ENCODE measurements at regions not wholly inside any gene's neighbourhood (a gene's known extent, or its start where the extent isn't known, plus 50 kb on each side); places are given as distances from the start of the nearest gene placed in this dataset.

DNA sequence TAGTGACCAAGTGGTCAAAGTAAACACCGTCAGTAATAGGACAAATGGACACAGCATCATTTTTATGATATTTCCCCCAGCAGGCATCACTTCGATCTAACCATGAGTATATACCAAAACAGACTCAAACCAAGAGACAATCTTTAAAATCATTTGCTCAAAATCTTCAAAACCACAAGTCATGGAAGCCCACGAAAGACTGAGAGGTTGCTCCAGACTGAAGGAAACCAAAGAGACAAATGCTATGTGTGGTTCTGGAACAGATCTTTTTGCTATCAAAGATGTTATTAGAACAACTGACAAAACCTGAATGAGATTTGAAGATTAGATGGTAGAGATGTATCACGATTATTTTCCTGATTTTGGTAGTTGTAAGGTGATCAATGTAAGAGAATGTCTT is 197.7 kb downstream of the TBXT start:
- CTCF ChIA-PET, result no interaction called here
- Histone ChIP-seq H3K27ac (ENCODE audit: low read length) (no peak overlapping the region), H3K36me3 (ENCODE audit: control insufficient read depth, insufficient read depth, low read length) (no peaks in the 10 kb centered on the region), H3K27me3 (ENCODE audit: control insufficient read depth, insufficient read depth, low read length) (peaks cover 4% of the 10 kb centered on the region), H3K4me1 (ENCODE audit: control insufficient read depth, insufficient read depth, low read length) (no peaks in the 10 kb centered on the region), H3K4me3 (ENCODE audit: low read depth in 2 of 2, low read length in 2 of 2) (no peak overlapping the region), H3K9me3 (ENCODE audit: control insufficient read depth, insufficient read depth, low read depth, low read length) (no peaks in the 10 kb centered on the region)
- POLR2A ChIA-PET, result interaction anchor here (0.7 kb wide), 1 partner anchor 57 kb away, joined by 10 read pairs; no protein-coding TSS in a partner anchor
- intact Hi-C loops (cut with micrococcal nuclease; ENCODE audit: unreplicated experiment), result no loop called here
- in situ Hi-C loops (cut with HindIII; ENCODE audit: low pct_unique_long_range_greater_than_20kb, low sequenced_read_pairs), result no loop called here
- BruUV-seq (replicated peaks), result no TSS peak
- no peak for ATAC-seq
- TF ChIP-seq TCF7L2 (IDR thresholded peaks at IDR 0.05; ENCODE audit: low read depth, low read length) (no peak), POLR2AphosphoS5 (IDR thresholded peaks at IDR 0.05; ENCODE audit: low read depth, low read length) (no peak), SIN3A (IDR thresholded peaks at IDR 0.05; ENCODE audit: borderline replicate concordance, insufficient read depth, low read depth, low read length) (no peak)
- TF ChIP-seq, protein P1, sequence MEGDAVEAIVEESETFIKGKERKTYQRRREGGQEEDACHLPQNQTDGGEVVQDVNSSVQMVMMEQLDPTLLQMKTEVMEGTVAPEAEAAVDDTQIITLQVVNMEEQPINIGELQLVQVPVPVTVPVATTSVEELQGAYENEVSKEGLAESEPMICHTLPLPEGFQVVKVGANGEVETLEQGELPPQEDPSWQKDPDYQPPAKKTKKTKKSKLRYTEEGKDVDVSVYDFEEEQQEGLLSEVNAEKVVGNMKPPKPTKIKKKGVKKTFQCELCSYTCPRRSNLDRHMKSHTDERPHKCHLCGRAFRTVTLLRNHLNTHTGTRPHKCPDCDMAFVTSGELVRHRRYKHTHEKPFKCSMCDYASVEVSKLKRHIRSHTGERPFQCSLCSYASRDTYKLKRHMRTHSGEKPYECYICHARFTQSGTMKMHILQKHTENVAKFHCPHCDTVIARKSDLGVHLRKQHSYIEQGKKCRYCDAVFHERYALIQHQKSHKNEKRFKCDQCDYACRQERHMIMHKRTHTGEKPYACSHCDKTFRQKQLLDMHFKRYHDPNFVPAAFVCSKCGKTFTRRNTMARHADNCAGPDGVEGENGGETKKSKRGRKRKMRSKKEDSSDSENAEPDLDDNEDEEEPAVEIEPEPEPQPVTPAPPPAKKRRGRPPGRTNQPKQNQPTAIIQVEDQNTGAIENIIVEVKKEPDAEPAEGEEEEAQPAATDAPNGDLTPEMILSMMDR (IDR thresholded peaks at IDR 0.05), result no peak
- TF ChIP-seq, protein P2, sequence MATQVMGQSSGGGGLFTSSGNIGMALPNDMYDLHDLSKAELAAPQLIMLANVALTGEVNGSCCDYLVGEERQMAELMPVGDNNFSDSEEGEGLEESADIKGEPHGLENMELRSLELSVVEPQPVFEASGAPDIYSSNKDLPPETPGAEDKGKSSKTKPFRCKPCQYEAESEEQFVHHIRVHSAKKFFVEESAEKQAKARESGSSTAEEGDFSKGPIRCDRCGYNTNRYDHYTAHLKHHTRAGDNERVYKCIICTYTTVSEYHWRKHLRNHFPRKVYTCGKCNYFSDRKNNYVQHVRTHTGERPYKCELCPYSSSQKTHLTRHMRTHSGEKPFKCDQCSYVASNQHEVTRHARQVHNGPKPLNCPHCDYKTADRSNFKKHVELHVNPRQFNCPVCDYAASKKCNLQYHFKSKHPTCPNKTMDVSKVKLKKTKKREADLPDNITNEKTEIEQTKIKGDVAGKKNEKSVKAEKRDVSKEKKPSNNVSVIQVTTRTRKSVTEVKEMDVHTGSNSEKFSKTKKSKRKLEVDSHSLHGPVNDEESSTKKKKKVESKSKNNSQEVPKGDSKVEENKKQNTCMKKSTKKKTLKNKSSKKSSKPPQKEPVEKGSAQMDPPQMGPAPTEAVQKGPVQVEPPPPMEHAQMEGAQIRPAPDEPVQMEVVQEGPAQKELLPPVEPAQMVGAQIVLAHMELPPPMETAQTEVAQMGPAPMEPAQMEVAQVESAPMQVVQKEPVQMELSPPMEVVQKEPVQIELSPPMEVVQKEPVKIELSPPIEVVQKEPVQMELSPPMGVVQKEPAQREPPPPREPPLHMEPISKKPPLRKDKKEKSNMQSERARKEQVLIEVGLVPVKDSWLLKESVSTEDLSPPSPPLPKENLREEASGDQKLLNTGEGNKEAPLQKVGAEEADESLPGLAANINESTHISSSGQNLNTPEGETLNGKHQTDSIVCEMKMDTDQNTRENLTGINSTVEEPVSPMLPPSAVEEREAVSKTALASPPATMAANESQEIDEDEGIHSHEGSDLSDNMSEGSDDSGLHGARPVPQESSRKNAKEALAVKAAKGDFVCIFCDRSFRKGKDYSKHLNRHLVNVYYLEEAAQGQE (IDR thresholded peaks at IDR 0.05; ENCODE audit: insufficient read depth in 1 of 2, low read depth in 2 of 2, low read length in 1 of 2), result no peak
- no peak for DNase-seq (ENCODE audit: low read depth, low spot score)

- ChIA-PET CTCF (interaction anchor here (0.6 kb wide), 1 partner anchor 239 kb away, joined by 5 read pairs; no protein-coding TSS in a partner anchor), POLR2A (interaction anchor here (0.7 kb wide), 1 partner anchor 57 kb away, joined by 10 read pairs; no protein-coding TSS in a partner anchor)
- no peak for DNase-seq (ENCODE audit: low read depth, low spot score)
- no TSS peak for BruUV-seq (replicated peaks)
- ATAC-seq, result no peak
- Histone ChIP-seq H3K4me3 (ENCODE audit: low read depth in 2 of 2, low read length in 2 of 2) (no peak overlapping the region), H3K27me3 (ENCODE audit: control insufficient read depth, insufficient read depth, low read length) (peaks cover 4% of the 10 kb centered on the region), H3K36me3 (ENCODE audit: control insufficient read depth, insufficient read depth, low read length) (no peaks in the 10 kb centered on the region), H3K4me1 (ENCODE audit: control insufficient read depth, insufficient read depth, low read length) (no peaks in the 10 kb centered on the region), H3K9me3 (ENCODE audit: control insufficient read depth, insufficient read depth, low read depth, low read length) (no peaks in the 10 kb centered on the region), H3K27ac (ENCODE audit: low read length) (no peak overlapping the region)
- in situ Hi-C loops (cut with HindIII; ENCODE audit: low pct_unique_long_range_greater_than_20kb, low sequenced_read_pairs) (no loop called here), intact Hi-C loops (cut with micrococcal nuclease; ENCODE audit: unreplicated experiment) (no loop called here)
- TF ChIP-seq, protein P2 (IDR thresholded peaks at IDR 0.05; ENCODE audit: insufficient read depth in 1 of 2, low read depth in 2 of 2, low read length in 1 of 2), result no peak
- TF ChIP-seq TCF7L2 (IDR thresholded peaks at IDR 0.05; ENCODE audit: low read depth, low read length) (no peak), POLR2AphosphoS5 (IDR thresholded peaks at IDR 0.05; ENCODE audit: low read depth, low read length) (no peak), SIN3A (IDR thresholded peaks at IDR 0.05; ENCODE audit: borderline replicate concordance, insufficient read depth, low read depth, low read length) (no peak)
- TF ChIP-seq, protein P1 (IDR thresholded peaks at IDR 0.05), result no peak
Observed at GRCh38 chr6:165969184-165969583, 198.5 kb downstream of the TBXT start.

Measured in Panc1 (cell line).